OCI-LY7 (cell line): ENCODE measurements at regions not wholly inside any gene's neighbourhood (a gene's known extent, or its start where the extent isn't known, plus 50 kb on each side); places are given as distances from the start of the nearest gene placed in this dataset.

Source experiments
- EZH2phosphoT487 ChIP-seq: fragments of 200-600 bp; sonication (generic); IDR thresholded peaks from 2 replicates; pipeline ENCODE4 v1.6.1; 2018; ENCODE audit warnings: low read depth, borderline replicate concordance, mild to moderate bottlenecking, mixed run types, antibody characterized with exemption, low read length, moderate library complexity, mixed read lengths
- TF ChIP-seq, protein P1 (sequence below): fragments of 200-600 bp; sonication (generic); conservative IDR thresholded peaks from 2 replicates; pipeline ENCODE4 v1.5.1; 2014; ENCODE audit warnings: mild to moderate bottlenecking, antibody characterized with exemption, low read length, moderate library complexity, mixed read lengths

DNA sequence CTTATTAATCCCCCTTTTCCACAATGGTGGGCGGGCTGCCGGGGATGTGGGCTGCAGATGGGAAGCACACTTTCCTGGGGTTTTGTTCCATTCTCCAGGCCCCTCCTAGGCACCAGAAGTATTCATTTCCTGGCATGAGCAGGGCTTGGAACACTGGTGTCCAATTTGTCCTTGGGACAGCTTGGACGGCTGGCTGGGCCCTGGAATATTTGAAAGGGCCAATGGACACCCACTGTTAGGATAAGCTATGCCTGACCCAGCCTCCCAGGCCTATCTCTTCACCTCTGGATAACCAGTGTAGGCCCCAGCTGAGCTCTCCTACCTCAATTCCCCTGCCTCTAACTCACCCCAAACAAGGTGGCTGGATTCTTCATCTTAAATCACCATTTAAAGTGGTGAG is 354.9 kb downstream of the PTEN start:
- TF ChIP-seq, protein P1, sequence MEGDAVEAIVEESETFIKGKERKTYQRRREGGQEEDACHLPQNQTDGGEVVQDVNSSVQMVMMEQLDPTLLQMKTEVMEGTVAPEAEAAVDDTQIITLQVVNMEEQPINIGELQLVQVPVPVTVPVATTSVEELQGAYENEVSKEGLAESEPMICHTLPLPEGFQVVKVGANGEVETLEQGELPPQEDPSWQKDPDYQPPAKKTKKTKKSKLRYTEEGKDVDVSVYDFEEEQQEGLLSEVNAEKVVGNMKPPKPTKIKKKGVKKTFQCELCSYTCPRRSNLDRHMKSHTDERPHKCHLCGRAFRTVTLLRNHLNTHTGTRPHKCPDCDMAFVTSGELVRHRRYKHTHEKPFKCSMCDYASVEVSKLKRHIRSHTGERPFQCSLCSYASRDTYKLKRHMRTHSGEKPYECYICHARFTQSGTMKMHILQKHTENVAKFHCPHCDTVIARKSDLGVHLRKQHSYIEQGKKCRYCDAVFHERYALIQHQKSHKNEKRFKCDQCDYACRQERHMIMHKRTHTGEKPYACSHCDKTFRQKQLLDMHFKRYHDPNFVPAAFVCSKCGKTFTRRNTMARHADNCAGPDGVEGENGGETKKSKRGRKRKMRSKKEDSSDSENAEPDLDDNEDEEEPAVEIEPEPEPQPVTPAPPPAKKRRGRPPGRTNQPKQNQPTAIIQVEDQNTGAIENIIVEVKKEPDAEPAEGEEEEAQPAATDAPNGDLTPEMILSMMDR, result no peak
- no peak for TF ChIP-seq EZH2phosphoT487
